GM21786 (cell line): ENCODE measurements at regions not wholly inside any gene's neighbourhood (a gene's known extent, or its start where the extent isn't known, plus 50 kb on each side); places are given as distances from the start of the nearest gene placed in this dataset.
"Not testable (repeated sequence)": the region's sequence is repeated elsewhere in the genome, so short reads cannot be mapped to it uniquely, and the experiment has no call there.

Experiments used
- ATAC-seq: cut with Tn5 transposase; IDR thresholded peaks from one replicate; pipeline ENCODE4 v1.9.1; 2021; ENCODE audit not compliant: unreplicated experiment

GRCh38 chr11:93902921-93903320 lies 52.5 kb upstream of the VSTM5 start:
- no peak for ATAC-seq

GRCh38 chr11:93903989-93904388 lies 53.6 kb upstream of the VSTM5 start:
- ATAC-seq = no peak

- no peak for ATAC-seq
Measured at GRCh38 chr11:93904716-93905115, 54.3 kb upstream of the VSTM5 start.

GRCh38 chr11:93905384-93905783 lies 55.0 kb upstream of the VSTM5 start:
- no peak for ATAC-seq

- no peak for ATAC-seq
Measured at GRCh38 chr11:93906486-93906885, 56.1 kb upstream of the VSTM5 start.

- no peak for ATAC-seq
Measured at GRCh38 chr11:93907901-93908300, 57.5 kb upstream of the VSTM5 start.

- no peak for ATAC-seq
Measured at GRCh38 chr11:93908689-93909088, 58.3 kb upstream of the VSTM5 start.

GRCh38 chr11:93917673-93918072 lies 67.3 kb upstream of the VSTM5 start:
- ATAC-seq = no peak

- peak; percentile 79 for ATAC-seq
Measured at GRCh38 chr11:93921695-93922468, 71.5 kb upstream of the VSTM5 start.

GRCh38 chr11:93922830-93923229 lies 72.4 kb upstream of the VSTM5 start:
- no peak for ATAC-seq

GRCh38 chr11:93926099-93926498 lies 75.7 kb upstream of the VSTM5 start:
- ATAC-seq = not testable (repeated sequence)

GRCh38 chr11:93929407-93929806 lies 79.0 kb upstream of the VSTM5 start:
- no peak for ATAC-seq

- ATAC-seq = no peak
Measured at GRCh38 chr11:93933230-93933629, 82.8 kb upstream of the VSTM5 start.

- no peak for ATAC-seq
Measured at GRCh38 chr11:93935826-93936225, 85.3 kb upstream of the HEPHL1 start.

GRCh38 chr11:93936460-93936859 lies 84.7 kb upstream of the HEPHL1 start:
- no peak for ATAC-seq

- no peak for ATAC-seq
Measured at GRCh38 chr11:93939084-93939760, 81.9 kb upstream of the HEPHL1 start.

GRCh38 chr11:93940395-93940794 lies 80.8 kb upstream of the HEPHL1 start:
- ATAC-seq = no peak

- no peak for ATAC-seq
Measured at GRCh38 chr11:93942176-93942575, 79.0 kb upstream of the HEPHL1 start.

- ATAC-seq = no peak
Measured at GRCh38 chr11:93945596-93945995, 75.6 kb upstream of the HEPHL1 start.

GRCh38 chr11:93952082-93952780 lies 68.9 kb upstream of the HEPHL1 start:
- ATAC-seq = no peak

- no peak for ATAC-seq
Measured at GRCh38 chr11:93957397-93957952, 63.7 kb upstream of the HEPHL1 start.

- ATAC-seq = no peak
Measured at GRCh38 chr11:93958991-93959390, 62.2 kb upstream of the HEPHL1 start.
